ENCODE measurements at regions not wholly inside any gene's neighbourhood (a gene's known extent, or its start where the extent isn't known, plus 50 kb on each side); places are given as distances from the start of the nearest gene placed in this dataset.

GRCh38 chr9:86795823-86796553 is 151.3 kb downstream of the GAS1 start:
- no peak for DNase-seq (ENCODE audit: low spot score)

DNA sequence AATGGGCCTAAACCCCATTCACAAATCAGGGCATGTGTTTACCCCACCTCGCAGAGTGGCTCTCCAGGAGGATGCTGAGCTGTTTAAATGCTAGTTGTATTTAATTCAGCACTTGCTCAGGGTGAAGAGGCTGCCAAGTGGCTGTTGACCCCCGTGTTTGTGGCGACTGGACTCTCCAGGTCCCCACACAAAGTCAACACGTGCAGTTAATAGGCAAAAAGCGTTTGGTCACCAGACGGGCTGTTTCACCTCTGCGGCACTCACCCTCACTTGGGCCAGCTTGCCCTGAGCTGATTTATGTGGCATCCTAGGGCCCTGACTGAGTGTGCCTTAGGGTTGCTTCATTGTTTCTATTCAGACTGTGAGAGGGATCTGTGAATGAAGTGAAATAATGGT is 152.3 kb downstream of the GAS1 start:
- no peak for DNase-seq (ENCODE audit: low spot score)

DNA sequence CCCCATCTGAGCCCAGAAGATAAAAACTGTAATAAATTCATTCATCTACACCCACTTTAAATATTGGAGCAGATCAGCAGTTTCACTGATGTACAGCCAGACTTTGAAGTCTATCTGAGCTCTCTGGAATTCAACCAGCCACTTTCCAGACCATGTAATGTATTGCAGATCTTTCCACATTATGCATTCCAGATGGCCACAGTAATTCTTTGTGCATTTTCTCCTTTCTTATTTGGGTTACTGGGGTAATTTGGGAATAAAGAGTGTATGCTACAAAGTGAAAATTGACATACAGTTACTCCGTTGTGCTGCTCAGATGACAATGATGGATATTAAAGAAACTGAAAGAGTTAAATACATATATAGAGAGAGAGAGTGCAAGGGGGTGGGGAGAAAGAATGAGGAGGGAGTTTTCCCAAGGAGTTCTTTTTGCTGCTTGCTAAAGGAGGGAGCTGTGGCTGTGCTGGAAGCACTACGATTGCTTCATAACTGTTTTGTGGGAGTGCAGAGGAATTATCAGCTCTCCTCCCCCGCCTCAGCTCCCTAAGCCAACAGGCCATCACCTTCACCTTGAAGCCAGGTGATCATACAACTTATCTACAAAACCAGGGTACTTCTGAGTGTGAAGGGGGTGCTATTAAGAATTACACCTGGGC is 152.8 kb downstream of the GAS1 start:
- DNase-seq (ENCODE audit: low spot score) = peak; percentile 38

- DNase-seq (ENCODE audit: low spot score) = no peak
Measured at GRCh38 chr9:86792136-86792535, 155.2 kb downstream of the GAS1 start.

GRCh38 chr9:86790805-86791204 is 156.5 kb downstream of the GAS1 start:
- no peak for DNase-seq (ENCODE audit: low spot score)

DNA sequence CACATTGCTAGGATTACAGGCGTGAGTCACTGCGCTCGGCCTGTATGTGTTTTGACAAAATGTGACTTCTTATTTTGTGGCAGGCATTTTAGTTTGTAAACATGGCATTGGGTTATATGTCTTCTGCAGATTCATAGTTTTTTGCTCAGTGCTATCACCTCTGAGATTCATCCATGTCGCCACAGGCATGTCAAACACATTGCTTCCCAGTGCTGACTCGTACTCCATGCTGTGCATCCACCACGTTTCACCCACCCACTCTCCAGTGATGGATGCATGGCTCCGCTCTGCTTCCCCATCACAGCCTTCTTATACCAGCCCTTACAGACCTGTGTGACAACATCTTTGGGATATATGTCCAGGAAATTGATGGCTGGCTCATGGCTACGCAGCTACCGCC is 158.8 kb downstream of the GAS1 start:
- no peak for DNase-seq (ENCODE audit: low spot score)

DNA sequence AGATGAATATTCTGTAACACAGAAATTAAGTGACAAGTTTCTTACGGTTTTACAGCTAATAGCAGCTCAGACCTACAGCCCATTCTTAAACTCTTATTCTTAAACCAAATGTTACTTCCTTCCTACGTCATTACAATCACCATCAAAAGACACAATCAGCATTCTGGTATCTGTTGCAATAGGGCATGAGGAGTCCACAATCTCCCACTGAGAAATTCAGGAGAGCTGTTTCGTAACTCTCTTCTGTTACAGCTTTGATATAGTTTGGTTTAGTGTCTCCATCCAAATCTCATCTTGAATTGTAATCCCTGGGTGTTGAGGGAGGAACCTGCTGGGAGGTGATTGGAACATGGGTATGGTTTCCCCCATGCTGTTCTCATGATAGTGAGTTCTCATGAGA is 163.4 kb downstream of the GAS1 start:
- no peak for DNase-seq (ENCODE audit: low spot score)

GRCh38 chr9:86782831-86783230 is 164.5 kb downstream of the GAS1 start:
- no peak for DNase-seq (ENCODE audit: low spot score)

GRCh38 chr9:86778761-86779160 is 168.5 kb downstream of the GAS1 start:
- no peak for DNase-seq (ENCODE audit: low spot score)

DNA sequence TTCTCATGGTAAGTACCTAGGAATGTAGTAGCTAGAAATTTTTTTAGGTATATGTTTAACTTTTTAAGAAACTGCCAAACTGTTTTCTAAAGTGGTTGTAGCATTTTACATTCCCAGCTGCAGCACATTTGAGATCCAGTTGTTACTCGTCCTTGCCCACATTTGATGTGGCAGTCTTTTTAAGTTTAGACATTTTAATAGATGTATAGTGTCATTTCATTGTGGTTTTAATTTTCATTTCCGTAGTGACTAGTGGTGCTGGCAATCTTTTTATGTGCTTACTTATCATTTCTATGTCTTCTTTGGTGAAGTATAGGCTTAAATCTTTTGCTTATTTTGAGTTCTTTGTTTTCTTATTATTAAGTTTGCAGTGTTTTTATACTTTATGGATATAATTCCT is 171.6 kb downstream of the GAS1 start:
- no peak for DNase-seq (ENCODE audit: low spot score)

DNA sequence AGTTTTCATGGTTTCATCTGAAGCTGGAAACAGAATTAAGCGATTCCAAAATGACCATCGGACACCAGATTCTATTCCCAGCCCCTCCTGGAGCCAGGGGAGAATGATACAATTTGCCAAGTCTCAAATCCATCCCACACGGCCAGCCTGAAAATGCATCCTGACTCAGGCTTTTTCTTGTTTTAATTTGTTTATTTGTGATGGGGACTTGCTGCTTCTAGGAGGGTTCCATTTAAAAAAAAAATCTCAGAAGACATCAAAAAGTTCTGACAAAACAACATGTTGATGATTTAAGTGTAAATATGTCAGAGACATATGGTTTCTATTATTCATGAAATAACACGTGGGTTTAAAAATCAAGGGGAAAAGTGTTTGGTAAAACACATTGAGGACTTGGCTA is 173.2 kb downstream of the GAS1 start:
- no peak for DNase-seq (ENCODE audit: low spot score)

- no peak for DNase-seq (ENCODE audit: low spot score)
Measured at GRCh38 chr9:86773422-86773945, 173.8 kb downstream of the GAS1 start.

- DNase-seq (ENCODE audit: low spot score) = no peak
Measured at GRCh38 chr9:86772635-86772993, 174.7 kb downstream of the GAS1 start.

- no peak for DNase-seq (ENCODE audit: low spot score)
Measured at GRCh38 chr9:86771941-86772634, 175.2 kb downstream of the GAS1 start.

DNA sequence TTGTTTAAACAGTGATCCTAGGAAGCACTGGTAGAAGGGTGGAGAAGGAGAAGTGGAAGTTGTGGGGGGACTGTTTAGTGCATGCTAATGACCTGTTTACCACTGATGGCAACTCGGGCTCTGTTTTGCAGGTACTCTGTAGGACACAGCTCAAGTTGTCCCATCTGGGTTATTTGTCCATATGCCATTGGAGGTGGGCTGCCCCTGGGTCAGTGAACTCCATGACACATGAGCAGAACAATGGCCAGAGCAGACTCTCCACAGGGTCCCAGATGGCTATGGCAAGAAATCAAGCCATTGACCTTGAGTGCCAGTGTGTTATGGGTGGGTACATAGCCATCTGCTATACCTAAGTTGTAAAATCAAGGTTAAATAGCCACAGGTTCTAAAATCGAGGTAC is 175.9 kb downstream of the GAS1 start:
- no peak for DNase-seq (ENCODE audit: low spot score)

DNA sequence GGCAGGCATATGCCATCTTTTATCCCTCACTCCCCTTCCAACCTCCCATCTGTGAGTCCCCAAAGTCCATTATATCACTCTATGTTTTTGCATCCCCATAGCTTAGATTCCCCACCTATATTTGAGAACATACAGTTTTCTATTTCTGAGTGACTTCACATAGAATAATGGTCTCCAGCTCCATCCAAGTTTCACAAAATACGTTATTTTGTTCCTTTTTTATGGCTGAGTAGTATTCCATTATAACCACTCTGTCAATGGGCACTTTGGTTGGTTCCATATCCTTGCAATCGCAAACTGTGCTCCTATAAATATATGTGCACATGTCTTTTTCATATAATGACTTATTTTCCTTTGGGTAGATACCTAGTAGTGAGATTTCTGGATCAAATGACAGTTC is 178.6 kb downstream of the GAS1 start:
- no peak for DNase-seq (ENCODE audit: low spot score)

DNA sequence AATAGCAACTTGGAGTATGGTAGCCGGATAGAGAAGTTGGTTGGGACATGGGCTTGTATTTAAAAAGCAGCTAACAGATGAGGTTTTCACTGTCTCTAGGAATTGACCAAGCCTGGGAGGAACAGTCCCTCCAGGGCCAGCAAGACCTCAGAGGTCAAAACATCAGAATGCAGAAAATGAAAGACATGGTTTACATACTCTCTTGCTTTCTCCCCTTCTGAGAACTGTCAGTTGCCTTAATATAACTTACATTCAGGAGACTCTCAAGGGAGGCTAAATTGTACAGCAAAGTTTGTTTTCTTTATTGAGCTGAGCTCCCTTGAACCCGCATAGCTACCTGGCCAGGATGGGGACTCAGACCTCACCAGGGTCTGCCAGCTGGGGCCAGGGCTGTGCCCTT is 179.3 kb downstream of the GAS1 start:
- DNase-seq (ENCODE audit: low spot score) = no peak

GRCh38 chr9:86767373-86767772 is 179.9 kb downstream of the GAS1 start:
- DNase-seq (ENCODE audit: low spot score) = no peak

DNA sequence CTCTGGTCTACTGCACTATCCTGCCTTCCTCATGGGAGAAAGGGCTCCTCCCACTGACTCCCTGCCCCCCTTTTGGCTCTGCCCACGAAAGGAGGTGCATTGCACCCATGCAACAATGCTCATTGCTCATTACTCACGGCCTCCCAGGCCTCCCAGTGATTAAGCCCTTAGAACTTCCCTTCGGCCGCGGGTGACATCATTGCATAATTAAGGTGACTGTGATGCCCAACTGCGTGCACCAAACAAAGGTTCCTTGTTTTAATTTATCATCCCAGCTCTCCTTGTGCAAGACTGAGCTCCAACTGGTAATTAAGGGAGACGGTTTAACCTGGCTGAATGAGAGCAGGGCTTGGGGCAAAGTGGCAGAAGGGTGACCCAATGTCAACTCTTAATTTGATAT is 180.4 kb downstream of the GAS1 start:
- DNase-seq (ENCODE audit: low spot score) = no peak

GRCh38 chr9:86766511-86766910 is 180.8 kb downstream of the GAS1 start:
- no peak for DNase-seq (ENCODE audit: low spot score)

DNA sequence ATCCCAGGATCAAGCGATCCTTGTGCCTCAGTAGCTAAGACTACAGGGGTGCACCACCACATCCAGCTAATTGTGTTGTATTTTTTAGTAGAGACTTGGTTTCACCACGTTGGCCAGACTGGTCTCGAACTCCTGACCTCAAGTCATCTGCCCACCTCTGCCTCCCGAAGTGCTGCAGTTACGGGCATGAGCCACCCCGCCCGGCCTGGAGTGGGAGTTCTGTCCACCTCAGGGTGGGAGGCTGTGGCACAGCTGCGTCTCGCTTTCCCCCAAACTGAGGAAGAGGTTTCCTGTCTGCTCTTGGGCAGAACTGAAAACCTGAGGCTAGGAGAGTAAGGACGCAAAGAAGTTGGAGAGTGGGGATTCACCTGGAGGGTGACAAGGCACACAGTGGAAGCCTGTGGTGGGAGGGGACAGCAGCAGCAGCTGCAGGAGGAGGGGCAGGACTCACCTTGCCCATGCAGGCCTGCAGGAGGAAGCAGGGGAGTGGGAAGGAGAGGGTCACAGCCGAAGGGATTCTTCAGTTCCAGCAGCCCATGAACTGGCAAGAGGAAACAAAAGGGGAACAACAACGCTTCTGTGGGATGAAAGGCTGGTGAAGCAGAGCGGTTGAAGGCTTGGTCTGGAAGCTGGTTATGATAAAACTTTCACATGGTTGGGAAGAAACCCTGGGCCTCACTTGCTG is 181.4 kb downstream of the GAS1 start:
- no peak for DNase-seq (ENCODE audit: low spot score)

- no peak for DNase-seq (ENCODE audit: low spot score)
Measured at GRCh38 chr9:86764671-86765343, 182.5 kb downstream of the GAS1 start.

All from putamen (tissue), 1 donor.